Naive thymus-derived CD4-positive, alpha-beta T cell (primary cell): ENCODE measurements at regions not wholly inside any gene's neighbourhood (a gene's known extent, or its start where the extent isn't known, plus 50 kb on each side); places are given as distances from the start of the nearest gene placed in this dataset.

Source experiments
- ATAC-seq: fragments of 150-1000 bp; cut with Tn5 transposase; 2 replicates; pipeline ENCODE4 v1.10.0; 2021; ENCODE audit warnings: mild to moderate bottlenecking, moderate library complexity
- CTCF ChIA-PET: fragments of 350-600 bp; sonication (Branson Sonifier 250); formaldehyde crosslinking; loops from one replicate; lab custom pipeline; 2021; ENCODE audit warnings: antibody characterized with exemption; lab: Charles Lee
- POLR2A ChIA-PET: fragments of 350-600 bp; sonication (Branson Sonifier 250); formaldehyde crosslinking; loops from one replicate; lab custom pipeline; 2021; ENCODE audit warnings: antibody characterized with exemption, inconsistent platforms; lab: Charles Lee
- DNase-seq, 9 donors: peaks; one replicate each; pipeline versions ENCODE4 v3.0.0 to v3.0.0-alpha.2; 2020 to 2022; ENCODE audit warnings: mixed read lengths in 1 of 9
- H3K27ac ChIP-seq: one replicate; pipeline ENCODE4 v1.7.0; 2013; ENCODE audit warnings: mild to moderate bottlenecking, low read depth, low read length, moderate library complexity
- H3K27me3 ChIP-seq, 2 donors: one replicate each; pipeline ENCODE4 v1.7.0; 2013; ENCODE audit warnings: low read length in 2 of 2, mild to moderate bottlenecking in 2 of 2, moderate library complexity in 2 of 2; ENCODE audit not compliant: control insufficient read depth in 2 of 2, insufficient read depth in 2 of 2
- H3K36me3 ChIP-seq, 3 experiments: 1 replicate in 2 of 3; 2 replicates in 1 of 3; pipeline ENCODE4 v1.7.0; 2013; ENCODE audit warnings: low read length in 3 of 3, mild to moderate bottlenecking in 3 of 3, moderate library complexity in 1 of 3; ENCODE audit not compliant: insufficient read depth in 3 of 3, control insufficient read depth in 2 of 3
- H3K4me1 ChIP-seq, 2 donors: one replicate each; pipeline ENCODE4 v1.7.0; 2013; ENCODE audit warnings: low read length in 2 of 2, mild to moderate bottlenecking in 2 of 2, moderate library complexity in 1 of 2; ENCODE audit not compliant: control insufficient read depth in 2 of 2, insufficient read depth in 2 of 2
- H3K4me3 ChIP-seq: 2 replicates; pipeline ENCODE4 v1.7.0; 2013; ENCODE audit warnings: mild to moderate bottlenecking, low read length
- H3K9me3 ChIP-seq, 3 experiments: 1 replicate in 2 of 3; 2 replicates in 1 of 3; pipeline ENCODE4 v1.7.0; 2013; ENCODE audit warnings: low read length in 3 of 3; ENCODE audit not compliant: control insufficient read depth in 2 of 3
- H3K27ac Mint-ChIP-seq, 9 donors: one replicate each; pipeline ENCODE4 v1.8.0; 2020 to 2022; ENCODE audit warnings: mixed read lengths in 9 of 9, mild to moderate bottlenecking in 8 of 9, moderate library complexity in 5 of 9, inconsistent platforms in 2 of 9
- H3K27me3 Mint-ChIP-seq, 5 donors: one replicate each; pipeline ENCODE4 v1.8.0; 2021 to 2022; ENCODE audit warnings: mixed read lengths in 5 of 5, mild to moderate bottlenecking in 1 of 5
- H3K36me3 Mint-ChIP-seq, 5 donors: one replicate each; pipeline ENCODE4 v1.8.0; 2020 to 2022; ENCODE audit warnings: mixed read lengths in 5 of 5, mild to moderate bottlenecking in 3 of 5, inconsistent platforms in 1 of 5
- H3K4me1 Mint-ChIP-seq, 7 donors: one replicate each; pipeline ENCODE4 v1.8.0; 2020 to 2022; ENCODE audit warnings: mixed read lengths in 7 of 7, mild to moderate bottlenecking in 3 of 7, inconsistent platforms in 1 of 7
- H3K4me3 Mint-ChIP-seq, 10 donors: one replicate each; pipeline ENCODE4 v1.8.0; 2020 to 2022; ENCODE audit warnings: mild to moderate bottlenecking in 10 of 10, mixed read lengths in 10 of 10, moderate library complexity in 6 of 10, inconsistent platforms in 2 of 10
- H3K9me3 Mint-ChIP-seq, 11 donors: one replicate each; pipeline ENCODE4 v1.8.0; 2020 to 2022; ENCODE audit warnings: mixed read lengths in 11 of 11, mild to moderate bottlenecking in 4 of 11, inconsistent platforms in 1 of 11, moderate library complexity in 1 of 11
- intact Hi-C, 2 donors: fragments of 100-400 bp; cut with micrococcal nuclease; formaldehyde crosslinking; loops; one replicate each; pipeline ENCODE4 v1.15.1; 2023

DNA sequence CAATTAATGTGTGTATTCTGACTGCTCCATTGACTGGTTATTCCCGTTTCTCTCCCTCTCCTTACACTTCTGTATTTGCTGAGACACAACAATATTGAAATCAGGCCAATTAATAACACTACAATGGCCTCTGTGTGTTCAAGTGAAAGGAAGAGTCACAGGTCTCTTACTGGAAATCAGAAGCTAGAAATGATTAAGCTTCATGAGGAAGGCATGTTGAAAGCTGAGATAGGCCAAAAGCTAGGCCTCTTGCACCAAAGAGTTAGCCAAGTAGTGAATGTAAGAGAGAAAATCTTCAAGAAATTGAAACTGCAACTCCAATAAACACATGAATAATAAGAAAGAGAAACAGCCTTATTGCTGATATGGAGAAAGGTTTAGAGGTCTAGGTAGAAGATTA lies 489.5 kb upstream of the CITED2 start:
- intact Hi-C loops: no loop called here
- DNase-seq (no peak), ATAC-seq (no peak)
- Histone ChIP-seq H3K9me3 (no peaks in the 10 kb centered on the region), H3K27me3 (no peaks in the 10 kb centered on the region), H3K4me1 (no peaks in the 10 kb centered on the region), H3K36me3 (no peaks in the 10 kb centered on the region), H3K4me3 (no peak overlapping the region), H3K27ac (no peak overlapping the region)
- Mint-ChIP-seq H3K27ac (no peak overlapping the region), H3K36me3 (peaks cover 0 to 3% (median 0%) of the 10 kb centered on the region in 5 donors), H3K9me3 (peaks cover 0 to 2% (median 0%) of the 10 kb centered on the region in 11 donors), H3K4me3 (no peak overlapping the region), H3K27me3 (peaks cover 0 to 4% (median 0%) of the 10 kb centered on the region in 5 donors), H3K4me1 (no peaks in the 10 kb centered on the region)
- ChIA-PET POLR2A (no interaction called here), CTCF (no interaction called here)

DNA sequence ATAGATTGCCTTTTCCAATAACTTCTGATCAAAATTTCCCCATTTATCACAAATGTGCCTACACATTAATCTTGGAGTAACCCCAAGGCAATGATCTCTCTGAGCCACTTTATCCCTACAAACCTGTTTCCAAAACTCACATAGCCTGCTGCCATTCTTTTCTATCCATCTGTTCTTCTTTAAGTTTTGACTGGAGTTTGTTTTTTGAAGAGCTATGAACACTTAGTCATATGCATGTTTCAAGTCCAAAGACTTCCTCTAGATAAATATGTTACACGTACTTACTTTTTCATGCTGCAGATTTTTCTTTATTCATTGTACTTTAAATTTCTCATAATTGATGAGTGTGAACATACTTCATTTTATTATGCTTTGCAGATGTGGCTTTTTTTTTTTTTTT lies 488.9 kb upstream of the CITED2 start:
- Mint-ChIP-seq H3K4me1 (no peaks in the 10 kb centered on the region), H3K36me3 (peaks cover 0 to 3% (median 0%) of the 10 kb centered on the region in 5 donors), H3K9me3 (peaks cover 0 to 2% (median 0%) of the 10 kb centered on the region in 11 donors), H3K4me3 (no peak overlapping the region), H3K27ac (no peak overlapping the region), H3K27me3 (peaks cover 0 to 4% (median 0%) of the 10 kb centered on the region in 5 donors)
- ChIA-PET CTCF (no interaction called here), POLR2A (no interaction called here)
- Histone ChIP-seq H3K4me1 (no peaks in the 10 kb centered on the region), H3K36me3 (no peaks in the 10 kb centered on the region), H3K27ac (no peak overlapping the region), H3K27me3 (no peaks in the 10 kb centered on the region), H3K9me3 (no peaks in the 10 kb centered on the region), H3K4me3 (no peak overlapping the region)
- DNase-seq (no peak), ATAC-seq (no peak)
- intact Hi-C loops: no loop called here

DNA sequence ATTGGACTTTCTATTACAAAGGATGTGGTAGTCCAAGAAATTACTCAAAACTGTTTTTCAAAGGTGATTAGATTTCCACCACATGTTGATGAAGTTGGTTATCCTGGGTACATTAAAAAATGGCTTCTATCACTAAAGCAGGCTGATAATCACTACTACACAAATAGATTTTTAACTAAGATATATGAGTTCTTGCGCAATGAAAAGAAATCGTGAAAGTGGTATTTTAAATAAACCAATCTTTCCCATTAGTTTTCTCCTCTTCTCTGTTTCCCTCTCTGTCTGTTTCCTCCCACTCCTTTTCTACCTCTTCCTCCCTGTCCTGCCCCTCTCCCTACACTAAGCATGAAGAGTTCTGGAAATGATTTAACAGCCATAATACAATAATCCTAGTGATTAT lies 487.9 kb upstream of the CITED2 start:
- H3K4me3 Mint-ChIP-seq: no peak overlapping the region
- Histone ChIP-seq H3K4me1 (no peaks in the 10 kb centered on the region), H3K9me3 (no peaks in the 10 kb centered on the region), H3K27ac (no peak overlapping the region), H3K4me3 (no peak overlapping the region), H3K36me3 (no peaks in the 10 kb centered on the region), H3K27me3 (no peaks in the 10 kb centered on the region)
- DNase-seq (no peak), ATAC-seq (no peak)
- ChIA-PET POLR2A (no interaction called here), CTCF (no interaction called here)
- peaks cover 0 to 3% (median 0%) of the 10 kb centered on the region in 5 donors for H3K36me3 Mint-ChIP-seq
- H3K27ac Mint-ChIP-seq: no peak overlapping the region
- no peaks in the 10 kb centered on the region for H3K4me1 Mint-ChIP-seq
- H3K9me3 Mint-ChIP-seq: peaks cover 0 to 2% (median 0%) of the 10 kb centered on the region in 11 donors
- intact Hi-C loops: no loop called here
- peaks cover 0 to 4% (median 0%) of the 10 kb centered on the region in 5 donors for H3K27me3 Mint-ChIP-seq

DNA sequence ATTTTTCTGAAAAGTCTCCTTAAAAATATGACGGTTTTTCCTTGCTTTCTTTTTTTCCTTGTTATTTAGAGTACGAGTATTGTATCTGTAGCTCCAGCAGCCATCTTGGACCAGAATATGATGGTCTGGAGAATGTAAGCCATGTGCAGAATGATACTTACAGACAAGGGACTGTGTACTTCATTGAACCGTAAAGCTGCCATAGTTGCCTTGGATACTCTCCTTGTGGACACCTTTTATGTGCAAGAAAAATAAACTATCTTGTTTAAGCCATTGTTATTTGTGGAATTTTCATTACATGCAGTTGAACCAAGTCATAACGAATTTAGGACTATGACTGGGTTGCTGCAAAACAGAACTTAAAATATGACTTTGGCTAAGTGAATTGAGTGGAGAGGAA lies 485.8 kb upstream of the CITED2 start:
- DNase-seq (no peak), ATAC-seq (no peak)
- POLR2A ChIA-PET: no interaction called here
- Histone ChIP-seq H3K36me3 (no peaks in the 10 kb centered on the region), H3K9me3 (no peaks in the 10 kb centered on the region), H3K27me3 (no peaks in the 10 kb centered on the region), H3K4me1 (no peaks in the 10 kb centered on the region), H3K4me3 (no peak overlapping the region), H3K27ac (no peak overlapping the region)
- Mint-ChIP-seq H3K9me3 (peaks cover 0 to 2% (median 0%) of the 10 kb centered on the region in 11 donors), H3K4me1 (no peaks in the 10 kb centered on the region), H3K36me3 (peaks cover 0 to 3% (median 0%) of the 10 kb centered on the region in 5 donors), H3K27me3 (peaks cover 0 to 5% (median 4%) of the 10 kb centered on the region in 5 donors), H3K4me3 (no peak overlapping the region), H3K27ac (no peak overlapping the region)
- CTCF ChIA-PET: no interaction called here
- intact Hi-C loops: no loop called here

DNA sequence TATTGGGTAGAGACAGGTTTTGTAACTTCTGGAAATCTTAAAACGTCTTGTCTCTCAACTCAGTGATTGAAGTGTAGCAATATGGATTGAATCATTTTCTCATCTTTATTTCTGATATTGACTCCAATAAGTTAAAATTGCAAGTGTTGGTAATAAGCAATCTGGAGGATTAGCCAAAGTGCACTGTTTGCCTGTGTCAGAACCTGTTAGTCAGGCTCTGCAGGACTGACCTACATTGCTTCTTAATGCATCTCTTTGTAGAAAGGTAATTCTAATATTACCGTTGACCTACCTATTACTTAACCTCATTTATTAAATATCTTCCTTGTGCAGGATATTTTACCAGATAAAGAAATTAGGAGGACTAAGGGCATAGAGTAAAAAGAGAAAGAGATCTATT lies 484.0 kb upstream of the CITED2 start:
- Histone ChIP-seq H3K4me1 (no peaks in the 10 kb centered on the region), H3K36me3 (no peaks in the 10 kb centered on the region), H3K27me3 (no peaks in the 10 kb centered on the region), H3K4me3 (no peak overlapping the region), H3K9me3 (no peaks in the 10 kb centered on the region), H3K27ac (no peak overlapping the region)
- POLR2A ChIA-PET: no interaction called here
- peaks cover 0 to 2% (median 0%) of the 10 kb centered on the region in 11 donors for H3K9me3 Mint-ChIP-seq
- H3K27me3 Mint-ChIP-seq: peaks cover 0 to 5% (median 4%) of the 10 kb centered on the region in 5 donors
- CTCF ChIA-PET: no interaction called here
- intact Hi-C loops: no loop called here
- no peaks in the 10 kb centered on the region for H3K36me3 Mint-ChIP-seq
- no peak overlapping the region for H3K4me3 Mint-ChIP-seq
- ATAC-seq: no peak
- no peak for DNase-seq
- no peak overlapping the region for H3K27ac Mint-ChIP-seq
- no peaks in the 10 kb centered on the region for H3K4me1 Mint-ChIP-seq

DNA sequence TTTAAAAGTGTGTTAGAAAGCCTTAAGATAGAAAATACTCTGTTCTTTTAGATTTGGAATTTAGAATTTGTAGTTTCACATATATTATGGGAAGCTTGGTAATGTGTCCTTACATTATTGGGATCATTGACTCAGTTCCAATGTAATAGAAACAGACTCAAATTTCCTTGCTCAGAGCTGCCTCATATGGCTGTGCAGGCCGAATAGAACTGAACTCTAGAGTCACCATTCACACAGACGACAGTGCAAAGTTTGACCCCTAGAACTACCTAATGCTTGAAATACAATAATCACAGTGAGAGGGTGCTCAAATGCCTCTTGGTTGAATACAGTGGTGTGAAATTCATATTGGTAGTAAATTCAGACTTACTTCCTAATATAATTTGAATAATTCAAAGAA lies 482.7 kb upstream of the CITED2 start:
- no peaks in the 10 kb centered on the region for H3K27me3 ChIP-seq
- H3K4me1 Mint-ChIP-seq: no peaks in the 10 kb centered on the region
- no peak overlapping the region for H3K4me3 Mint-ChIP-seq
- no peaks in the 10 kb centered on the region for H3K4me1 ChIP-seq
- no peak overlapping the region for H3K27ac ChIP-seq
- POLR2A ChIA-PET: no interaction called here
- ATAC-seq (no peak), DNase-seq (no peak)
- H3K27ac Mint-ChIP-seq: no peak overlapping the region
- H3K9me3 ChIP-seq: no peaks in the 10 kb centered on the region
- intact Hi-C loops: no loop called here
- no peaks in the 10 kb centered on the region for H3K36me3 Mint-ChIP-seq
- H3K9me3 Mint-ChIP-seq: no peaks in the 10 kb centered on the region
- H3K4me3 ChIP-seq: no peak overlapping the region
- H3K27me3 Mint-ChIP-seq: peaks cover 0 to 9% (median 4%) of the 10 kb centered on the region in 5 donors
- H3K36me3 ChIP-seq: no peaks in the 10 kb centered on the region
- CTCF ChIA-PET: no interaction called here

DNA sequence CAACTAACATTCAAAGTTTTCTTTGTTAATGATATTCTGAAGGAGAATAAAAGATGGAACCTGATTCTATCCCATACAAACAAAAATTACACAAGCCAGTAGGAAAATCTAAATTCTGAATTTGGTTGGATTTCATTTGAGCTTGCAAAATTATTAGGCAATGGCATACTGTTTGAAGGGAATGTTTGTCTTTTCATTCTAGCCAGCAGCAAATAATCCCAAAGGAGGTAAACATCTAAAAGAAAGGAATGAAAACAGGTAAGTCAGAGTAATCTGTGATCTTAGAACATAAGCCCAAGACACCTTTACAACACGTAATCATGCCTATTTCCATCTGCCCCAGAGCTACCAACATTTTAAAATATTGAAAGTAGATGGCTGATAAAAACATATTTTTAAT lies 482.1 kb upstream of the CITED2 start:
- CTCF ChIA-PET: no interaction called here

More for the DNA sequence above, 482.1 kb upstream of the CITED2 start:
- no peak for ATAC-seq
- no peaks in the 10 kb centered on the region for H3K4me1 ChIP-seq
- Mint-ChIP-seq H3K36me3 (no peaks in the 10 kb centered on the region), H3K9me3 (no peaks in the 10 kb centered on the region), H3K4me3 (no peak overlapping the region), H3K27me3 (peaks cover 0 to 9% (median 4%) of the 10 kb centered on the region in 5 donors), H3K4me1 (no peaks in the 10 kb centered on the region), H3K27ac (no peak overlapping the region)
- no peaks in the 10 kb centered on the region for H3K36me3 ChIP-seq
- POLR2A ChIA-PET: no interaction called here
- DNase-seq: no peak
- H3K4me3 ChIP-seq: no peak overlapping the region
- H3K27ac ChIP-seq: no peak overlapping the region
- no peaks in the 10 kb centered on the region for H3K9me3 ChIP-seq
- H3K27me3 ChIP-seq: no peaks in the 10 kb centered on the region
- intact Hi-C loops: no loop called here
